Upper lobe of left lung (tissue), 4 donors: ENCODE measurements at regions not wholly inside any gene's neighbourhood (a gene's known extent, or its start where the extent isn't known, plus 50 kb on each side); places are given as distances from the start of the nearest gene placed in this dataset.

Experiments
- POLR2A ChIP-seq, 4 donors: fragments of 450-650 bp; IDR thresholded peaks; one replicate each; pipeline ENCODE4 v1.5.1; 2016 to 2017; ENCODE audit warnings: antibody characterized with exemption in 4 of 4, mild to moderate bottlenecking in 2 of 4
- POLR2AphosphoS5 ChIP-seq, 2 donors: sonication (generic); formaldehyde crosslinking; IDR thresholded peaks; one replicate each; pipeline ENCODE4 v1.5.1; 2017; ENCODE audit warnings: antibody characterized with exemption in 2 of 2
- TF ChIP-seq, protein P1 (sequence below), 6 experiments: fragments of 450-650 bp in 4 of 6; fragments of 200-600 bp in 2 of 6; sonication (generic) in 2 of 6; IDR thresholded peaks; one replicate each; pipeline ENCODE4 v1.5.1; 2016 to 2019; ENCODE audit warnings: antibody characterized with exemption in 6 of 6

DNA sequence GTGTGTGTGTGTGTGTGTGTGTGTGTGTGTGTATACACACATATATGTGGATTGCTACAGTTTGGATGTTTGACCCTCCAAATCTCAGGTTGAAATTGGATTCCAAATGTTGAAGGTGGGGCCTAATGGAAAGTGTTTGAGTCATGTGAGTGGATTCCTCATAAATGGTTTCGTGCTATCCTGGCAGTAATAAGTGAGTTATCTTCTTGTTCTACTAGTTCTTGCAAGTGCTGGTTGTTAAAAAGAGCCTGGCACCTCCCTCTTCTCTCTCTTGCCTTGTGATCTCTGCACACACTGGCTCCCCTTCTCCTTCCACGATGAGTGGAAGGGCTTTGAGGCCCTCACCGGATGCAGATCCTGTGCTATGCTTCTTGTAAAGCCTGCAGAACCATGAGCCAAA, 344.1 kb downstream of the SH2D1A start:
- TF ChIP-seq, protein P1, sequence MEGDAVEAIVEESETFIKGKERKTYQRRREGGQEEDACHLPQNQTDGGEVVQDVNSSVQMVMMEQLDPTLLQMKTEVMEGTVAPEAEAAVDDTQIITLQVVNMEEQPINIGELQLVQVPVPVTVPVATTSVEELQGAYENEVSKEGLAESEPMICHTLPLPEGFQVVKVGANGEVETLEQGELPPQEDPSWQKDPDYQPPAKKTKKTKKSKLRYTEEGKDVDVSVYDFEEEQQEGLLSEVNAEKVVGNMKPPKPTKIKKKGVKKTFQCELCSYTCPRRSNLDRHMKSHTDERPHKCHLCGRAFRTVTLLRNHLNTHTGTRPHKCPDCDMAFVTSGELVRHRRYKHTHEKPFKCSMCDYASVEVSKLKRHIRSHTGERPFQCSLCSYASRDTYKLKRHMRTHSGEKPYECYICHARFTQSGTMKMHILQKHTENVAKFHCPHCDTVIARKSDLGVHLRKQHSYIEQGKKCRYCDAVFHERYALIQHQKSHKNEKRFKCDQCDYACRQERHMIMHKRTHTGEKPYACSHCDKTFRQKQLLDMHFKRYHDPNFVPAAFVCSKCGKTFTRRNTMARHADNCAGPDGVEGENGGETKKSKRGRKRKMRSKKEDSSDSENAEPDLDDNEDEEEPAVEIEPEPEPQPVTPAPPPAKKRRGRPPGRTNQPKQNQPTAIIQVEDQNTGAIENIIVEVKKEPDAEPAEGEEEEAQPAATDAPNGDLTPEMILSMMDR (IDR thresholded peaks at IDR 0.05), result no peak
- TF ChIP-seq POLR2A (IDR thresholded peaks at IDR 0.05) (no peak), POLR2AphosphoS5 (IDR thresholded peaks at IDR 0.05) (no peak)
